Activated effector memory CD4-positive, alpha-beta T cell treated with anti-CD3 and anti-CD28 coated beads, Interleukin-2, amount 50 U/mL, for 16 hours (primary cell): ENCODE measurements at regions not wholly inside any gene's neighbourhood (a gene's known extent, or its start where the extent isn't known, plus 50 kb on each side); places are given as distances from the start of the nearest gene placed in this dataset.

Experiments
- DNase-seq: peaks from one replicate; pipeline ENCODE4 v3.0.0-alpha.2; 2020

- no peak for DNase-seq
Measured at GRCh38 chr19:31902821-31903220, 442.6 kb upstream of the ZNF507 start.

- no peak for DNase-seq
Measured at GRCh38 chr19:31903979-31904378, 441.4 kb upstream of the ZNF507 start.

- DNase-seq, result no peak
Measured at GRCh38 chr19:31906111-31906871, 439.1 kb upstream of the ZNF507 start.

DNA sequence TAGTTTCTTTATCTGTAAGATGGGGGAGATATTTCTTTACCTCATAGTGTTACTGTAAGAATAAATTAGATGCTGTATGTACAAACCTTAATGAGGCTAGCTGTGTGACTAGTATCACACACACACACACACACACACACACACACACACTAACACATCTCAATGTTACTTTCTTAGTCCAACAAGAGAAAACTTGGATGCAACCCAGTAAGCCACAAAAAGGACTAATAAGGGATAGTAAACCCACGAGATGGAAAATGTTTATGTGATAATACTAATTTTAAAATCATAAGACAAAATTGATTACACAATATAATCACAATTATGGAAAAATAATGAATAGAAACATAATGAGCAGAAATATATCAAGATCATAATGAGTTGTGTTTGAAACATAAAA lies 437.7 kb upstream of the ZNF507 start:
- no peak for DNase-seq

- DNase-seq, result no peak
Measured at GRCh38 chr19:31908080-31908479, 437.3 kb upstream of the ZNF507 start.

- DNase-seq, result no peak
Measured at GRCh38 chr19:31908496-31909225, 436.7 kb upstream of the ZNF507 start.

- DNase-seq, result no peak
Measured at GRCh38 chr19:31910224-31910623, 435.2 kb upstream of the ZNF507 start.

- no peak for DNase-seq
Measured at GRCh38 chr19:31911577-31911976, 433.8 kb upstream of the ZNF507 start.

GRCh38 chr19:31913103-31913661 lies 432.2 kb upstream of the ZNF507 start:
- DNase-seq, result no peak

DNA sequence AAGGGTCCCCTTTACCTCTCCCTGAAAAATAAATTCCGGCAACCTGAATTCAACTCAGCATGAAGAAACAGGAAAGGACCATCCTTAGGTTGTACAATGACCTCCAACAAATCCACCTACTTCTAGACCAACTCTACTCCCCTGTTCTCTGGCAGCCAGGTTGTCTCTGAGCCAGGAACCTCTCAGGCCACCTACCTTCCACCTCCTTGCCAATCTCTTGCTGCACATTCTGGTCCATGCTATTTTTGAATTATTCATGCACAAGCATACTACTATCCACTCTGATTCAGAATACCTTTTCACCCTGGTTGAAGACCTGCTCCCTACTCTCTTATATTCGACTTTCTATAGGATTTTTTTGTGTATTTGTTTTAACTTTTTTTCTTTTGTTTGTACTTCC lies 415.0 kb upstream of the ZNF507 start:
- no peak for DNase-seq

DNA sequence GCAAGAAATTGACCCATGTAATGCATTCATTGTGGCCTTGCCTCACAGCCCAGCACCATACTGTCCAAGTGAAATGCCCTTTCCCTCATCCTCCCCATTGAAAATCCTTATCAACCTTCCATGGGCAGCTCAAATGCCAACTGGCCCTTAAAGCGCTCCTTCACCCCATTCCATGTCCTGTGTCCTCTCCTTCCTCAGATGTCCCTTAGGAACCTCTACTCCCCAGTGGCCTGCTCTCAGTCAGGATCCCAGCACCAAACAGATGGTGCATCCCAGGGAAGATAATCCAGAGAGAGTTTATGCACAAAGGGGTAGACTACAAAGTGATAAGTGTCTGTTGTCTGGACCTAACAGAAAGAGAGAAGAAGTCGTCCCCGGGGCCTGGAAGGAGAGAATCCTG lies 407.4 kb upstream of the ZNF507 start:
- DNase-seq, result no peak

DNA sequence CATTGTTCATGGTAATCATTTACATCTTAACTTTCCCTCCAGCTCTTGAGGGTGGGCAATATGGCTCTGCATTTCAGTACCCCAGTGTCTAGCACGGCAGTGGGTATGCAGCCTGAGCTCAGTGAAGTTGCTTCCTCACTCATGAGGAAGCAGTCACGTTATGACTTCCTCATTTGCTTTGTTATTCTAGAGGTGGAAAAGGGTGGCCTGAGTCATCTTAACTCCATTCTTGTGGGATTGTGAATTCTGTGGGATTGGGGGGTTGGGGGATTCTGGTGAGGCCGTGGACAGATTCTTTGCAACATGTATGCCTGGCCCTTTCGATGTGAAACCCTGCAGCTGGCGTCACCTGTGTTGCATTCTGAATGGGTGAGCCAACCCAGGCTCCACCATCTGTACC lies 406.7 kb upstream of the ZNF507 start:
- DNase-seq, result no peak

DNA sequence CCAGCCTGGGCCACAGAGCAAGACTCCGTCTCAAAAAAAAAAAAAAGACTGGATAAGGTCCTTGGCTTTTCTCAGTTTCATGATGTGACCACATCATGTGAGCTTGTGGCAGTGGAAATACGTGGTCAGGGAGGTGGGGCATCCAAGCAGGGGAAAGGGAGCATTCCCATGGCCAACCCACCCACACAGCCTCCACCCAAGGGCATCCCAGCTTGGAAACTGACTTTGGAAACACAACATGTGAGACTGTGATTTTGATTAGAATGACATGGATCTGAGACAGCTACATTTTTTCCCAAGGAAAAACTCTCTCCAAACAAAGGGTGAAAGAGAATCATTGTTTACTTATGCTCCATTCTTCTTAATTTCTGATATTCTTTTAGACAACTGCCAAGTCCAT lies 405.0 kb upstream of the ZNF507 start:
- DNase-seq, result no peak

- no peak for DNase-seq
Measured at GRCh38 chr19:31943191-31943661, 402.2 kb upstream of the ZNF507 start.

GRCh38 chr19:31943778-31944177 lies 401.6 kb upstream of the ZNF507 start:
- DNase-seq, result no peak

DNA sequence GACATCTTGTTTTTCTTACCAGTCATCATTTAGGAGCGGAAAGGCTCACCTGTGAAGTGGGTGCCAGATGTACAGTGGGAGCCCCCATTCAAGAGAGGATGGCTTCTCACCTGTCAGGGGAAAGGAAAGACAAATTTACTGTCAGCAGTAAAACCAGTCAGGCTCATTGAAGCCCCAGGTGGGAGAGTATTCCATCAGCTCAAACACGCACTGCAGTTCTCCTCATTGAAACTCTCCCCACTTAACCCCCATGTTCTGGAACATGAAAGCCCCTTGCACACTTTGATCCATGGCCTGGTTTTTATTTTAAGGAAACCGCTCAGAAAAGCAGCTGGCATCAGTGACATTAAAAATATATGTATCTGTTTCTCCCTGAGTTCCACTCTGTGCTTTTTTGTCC lies 401.1 kb upstream of the ZNF507 start:
- no peak for DNase-seq

GRCh38 chr19:31946491-31946890 lies 398.9 kb upstream of the ZNF507 start:
- no peak for DNase-seq

GRCh38 chr19:31947436-31948115 lies 397.8 kb upstream of the ZNF507 start:
- no peak for DNase-seq

GRCh38 chr19:31952693-31953092 lies 392.7 kb upstream of the ZNF507 start:
- no peak for DNase-seq

GRCh38 chr19:31955061-31955460 lies 390.3 kb upstream of the ZNF507 start:
- DNase-seq, result no peak

DNA sequence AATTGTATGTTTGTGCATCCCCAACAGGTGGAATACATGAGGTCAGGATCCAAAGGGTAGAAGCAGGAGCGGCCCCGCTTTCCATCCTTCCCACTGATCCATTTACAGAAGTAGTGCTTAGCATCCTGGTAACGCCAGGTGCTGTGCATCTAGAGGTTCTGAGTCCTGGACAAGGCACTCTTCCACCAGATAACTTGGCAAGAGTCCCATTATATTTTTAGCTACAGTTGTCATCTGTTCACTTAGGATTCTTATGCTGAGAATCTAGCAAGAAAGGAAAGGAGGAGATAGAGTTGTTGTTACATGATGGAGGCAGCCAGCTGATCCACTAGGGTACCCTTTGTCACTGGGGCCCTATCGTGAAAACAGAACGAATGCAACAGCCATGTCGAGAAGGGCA lies 389.5 kb upstream of the ZNF507 start:
- no peak for DNase-seq

DNA sequence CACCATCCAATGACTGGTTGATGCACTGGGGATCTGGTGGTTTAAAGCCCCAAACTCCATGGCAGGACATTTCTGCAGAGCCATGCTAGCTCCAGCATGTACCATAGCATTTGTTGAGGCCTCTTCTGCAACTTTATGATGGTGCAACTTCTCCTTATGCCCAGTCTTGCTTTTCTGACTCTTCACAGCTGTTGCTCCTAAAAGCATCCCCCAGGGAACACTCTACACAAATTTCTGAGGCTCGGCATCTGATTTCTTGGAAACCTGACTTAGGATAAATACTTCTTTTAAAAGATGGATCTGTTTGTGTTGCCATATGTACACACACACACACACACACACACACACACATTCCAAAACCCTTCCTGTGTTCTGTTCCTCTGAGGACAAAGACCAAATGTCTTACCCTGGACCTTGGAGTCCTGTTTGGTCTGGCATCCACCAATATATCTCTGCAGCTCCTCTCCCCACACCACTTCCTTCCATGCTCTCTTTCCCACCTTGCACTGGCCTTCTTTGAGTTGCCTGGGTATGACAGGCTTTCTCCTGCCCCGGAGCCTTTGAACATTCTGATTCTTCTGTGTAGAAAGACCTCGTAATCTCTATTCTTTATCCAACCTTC lies 388.5 kb upstream of the ZNF507 start:
- DNase-seq, result no peak

DNA sequence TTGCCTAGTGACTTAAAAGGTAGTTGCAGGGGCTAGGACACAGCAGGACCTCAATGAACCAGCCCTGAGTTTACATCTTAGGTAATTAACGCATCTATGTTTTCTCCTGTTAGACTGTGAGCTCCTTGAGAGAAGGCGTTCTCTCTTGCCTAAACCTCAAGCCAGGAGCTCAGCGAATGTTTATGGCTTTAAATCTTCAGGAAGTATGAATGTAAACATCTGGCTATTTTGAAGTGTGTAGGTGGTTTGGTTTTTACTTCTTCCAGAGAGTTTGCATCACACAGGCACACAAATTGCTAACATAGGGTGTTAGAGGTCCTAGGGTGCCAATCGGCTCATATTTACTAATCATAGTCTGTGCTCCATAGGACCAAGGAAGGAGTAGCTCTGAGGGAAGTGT lies 387.7 kb upstream of the ZNF507 start:
- DNase-seq, result no peak
